ACC112 (cell line): ENCODE measurements at regions not wholly inside any gene's neighbourhood (a gene's known extent, or its start where the extent isn't known, plus 50 kb on each side); places are given as distances from the start of the nearest gene placed in this dataset.

Source experiments
- H2AFZ ChIP-seq: fragments of 200-600 bp; sonication (generic); one replicate; pipeline ENCODE4 v1.6.0; 2017; ENCODE audit warnings: antibody characterized with exemption, low read length; ENCODE audit not compliant: unreplicated experiment
- H3K27ac ChIP-seq: fragments of 200-600 bp; sonication (generic); 2 replicates; pipeline ENCODE4 v1.5.1; 2014; ENCODE audit warnings: low read depth, mild to moderate bottlenecking, antibody characterized with exemption, low read length, moderate library complexity
- H3K27me3 ChIP-seq: fragments of 200-600 bp; sonication (generic); 2 replicates; pipeline ENCODE4 v1.6.1; 2014; ENCODE audit warnings: mild to moderate bottlenecking, antibody characterized with exemption, low read length, moderate library complexity, mixed read lengths; ENCODE audit not compliant: insufficient read depth
- H3K36me3 ChIP-seq: fragments of 200-600 bp; sonication (generic); 2 replicates; pipeline ENCODE4 v1.6.1; 2016; ENCODE audit warnings: mild to moderate bottlenecking, antibody characterized with exemption, low read length, moderate library complexity, mixed read lengths; ENCODE audit not compliant: insufficient read depth
- H3K4me1 ChIP-seq: fragments of 200-600 bp; sonication (generic); one replicate; pipeline ENCODE4 v1.6.1; 2016; ENCODE audit warnings: low read length, mixed read lengths; ENCODE audit not compliant: insufficient read depth, unreplicated experiment, control insufficient read depth
- H3K4me3 ChIP-seq: fragments of 200-600 bp; sonication (generic); 2 replicates; pipeline ENCODE4 v1.5.1; 2014; ENCODE audit warnings: mild to moderate bottlenecking, low read depth, low read length
- H3K79me2 ChIP-seq: fragments of 200-600 bp; sonication (generic); one replicate; pipeline ENCODE4 v1.6.0; 2016; ENCODE audit warnings: low read length; ENCODE audit not compliant: control insufficient read depth, unreplicated experiment, insufficient read depth

DNA sequence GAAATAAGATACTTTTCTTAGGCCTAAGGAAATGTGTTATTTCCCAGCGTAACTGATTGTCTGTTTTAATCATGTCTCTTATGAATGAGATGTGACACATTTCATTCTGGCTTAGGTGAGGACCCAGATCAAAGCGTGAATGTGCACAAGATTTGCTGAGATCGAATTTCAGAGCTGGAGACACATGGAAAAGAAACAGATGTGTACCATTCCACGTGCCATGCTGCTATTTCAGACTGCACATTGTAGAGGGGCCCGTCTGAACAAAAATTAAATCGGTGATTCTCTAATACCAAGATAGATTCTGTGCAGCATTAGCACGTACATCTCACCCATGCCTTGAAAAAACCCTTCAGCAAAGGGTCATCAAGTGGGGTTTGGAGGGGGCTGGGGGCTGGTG is 290.4 kb downstream of the AACS start:
- no peaks in the 10 kb centered on the region for H3K4me1 ChIP-seq
- H3K27ac ChIP-seq: no peak overlapping the region
- H3K4me3 ChIP-seq: no peak overlapping the region
- H3K79me2 ChIP-seq: no peaks in the 10 kb centered on the region
- no peaks in the 10 kb centered on the region for H3K27me3 ChIP-seq
- no peaks in the 10 kb centered on the region for H3K36me3 ChIP-seq
- no peak overlapping the region for H2AFZ ChIP-seq

DNA sequence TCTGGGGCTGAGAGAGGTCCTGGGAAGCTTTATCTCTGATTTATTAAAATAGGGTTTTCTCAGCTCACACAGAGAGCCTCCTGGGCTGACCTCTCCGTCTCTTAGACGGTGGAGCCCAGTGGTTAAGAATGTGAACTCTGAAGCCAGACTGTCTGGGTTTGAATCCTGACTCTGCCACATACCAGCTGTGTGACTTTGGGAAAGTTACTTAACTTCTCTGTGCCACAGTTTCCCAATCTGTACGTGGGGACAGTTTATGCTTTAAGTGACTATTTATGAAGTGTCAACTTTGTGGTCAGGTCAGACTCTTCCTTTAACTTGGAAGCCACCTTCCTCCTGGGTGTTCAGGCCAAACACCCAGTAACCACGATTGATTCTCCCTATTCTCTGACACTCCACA is 290.9 kb downstream of the AACS start:
- Histone ChIP-seq H2AFZ (no peak overlapping the region), H3K4me3 (no peak overlapping the region), H3K27ac (no peak overlapping the region), H3K27me3 (no peaks in the 10 kb centered on the region), H3K4me1 (no peaks in the 10 kb centered on the region), H3K79me2 (no peaks in the 10 kb centered on the region), H3K36me3 (no peaks in the 10 kb centered on the region)

DNA sequence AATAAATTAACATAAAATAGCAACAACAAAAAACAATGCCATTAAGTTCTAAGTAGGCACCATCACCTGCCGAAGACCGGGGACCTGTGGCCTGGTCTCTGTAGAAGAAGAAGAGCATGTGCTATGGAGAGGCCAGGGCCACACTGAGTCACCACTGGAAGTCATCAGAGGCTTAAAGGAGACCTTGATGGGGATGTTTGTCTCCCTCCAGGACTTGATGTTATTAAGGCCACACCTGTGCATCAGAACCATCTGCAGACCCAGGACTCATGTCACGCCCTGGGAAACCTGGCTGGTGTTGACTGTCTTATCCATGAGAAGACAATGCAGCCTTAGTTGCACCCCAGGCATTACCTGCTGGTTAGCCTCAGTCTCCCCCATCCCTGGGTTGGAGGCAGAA is 292.3 kb downstream of the AACS start:
- no peaks in the 10 kb centered on the region for H3K36me3 ChIP-seq
- no peak overlapping the region for H3K4me3 ChIP-seq
- no peaks in the 10 kb centered on the region for H3K79me2 ChIP-seq
- H3K27me3 ChIP-seq: no peaks in the 10 kb centered on the region
- no peak overlapping the region for H3K27ac ChIP-seq
- H3K4me1 ChIP-seq: no peaks in the 10 kb centered on the region
- H2AFZ ChIP-seq: no peak overlapping the region

DNA sequence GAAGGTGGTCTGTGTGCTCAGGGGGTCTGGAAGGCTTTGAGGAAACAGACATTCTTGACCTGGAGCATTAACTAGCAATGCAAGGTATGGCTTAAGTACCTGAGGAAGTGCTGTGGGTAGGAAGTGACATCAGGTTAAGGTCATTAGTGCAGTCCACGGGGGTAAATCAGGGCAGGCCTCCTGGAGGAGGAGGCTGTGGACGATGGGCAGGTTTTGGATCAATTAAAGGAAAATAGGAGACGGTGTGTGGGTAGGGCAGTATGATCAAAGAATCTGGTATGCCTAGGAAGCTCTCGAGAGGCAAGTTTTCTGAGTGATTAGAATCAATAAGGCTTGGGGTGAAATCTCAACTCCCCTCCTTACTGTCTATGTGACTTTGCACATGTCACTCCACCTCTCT is 295.3 kb downstream of the AACS start:
- Histone ChIP-seq H3K36me3 (no peaks in the 10 kb centered on the region), H3K27ac (no peak overlapping the region), H3K79me2 (no peaks in the 10 kb centered on the region), H3K4me1 (no peaks in the 10 kb centered on the region), H3K4me3 (no peak overlapping the region), H2AFZ (no peak overlapping the region), H3K27me3 (no peaks in the 10 kb centered on the region)

DNA sequence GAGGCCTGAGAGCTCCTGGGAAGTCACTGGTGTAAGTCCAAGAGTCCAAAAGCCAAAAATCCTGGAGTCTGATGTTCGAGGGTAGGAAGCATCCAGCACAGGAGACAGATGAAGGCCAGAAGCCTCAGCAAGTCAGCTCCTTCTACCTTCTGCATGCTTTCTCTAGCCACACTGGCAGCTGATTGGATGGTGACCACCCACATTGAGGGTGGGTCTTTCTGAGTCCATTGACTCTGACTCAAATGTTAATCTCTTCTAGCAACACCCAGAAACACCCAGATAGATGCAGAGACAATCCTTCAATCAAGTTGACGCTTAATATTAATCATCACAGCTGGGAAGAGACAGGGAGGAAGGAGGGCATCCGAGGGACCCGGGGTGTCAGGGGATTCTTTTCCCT is 305.8 kb downstream of the AACS start:
- Histone ChIP-seq H3K4me1 (no peaks in the 10 kb centered on the region), H3K79me2 (no peaks in the 10 kb centered on the region), H2AFZ (no peak overlapping the region), H3K36me3 (no peaks in the 10 kb centered on the region), H3K4me3 (no peak overlapping the region), H3K27me3 (no peaks in the 10 kb centered on the region), H3K27ac (no peak overlapping the region)

DNA sequence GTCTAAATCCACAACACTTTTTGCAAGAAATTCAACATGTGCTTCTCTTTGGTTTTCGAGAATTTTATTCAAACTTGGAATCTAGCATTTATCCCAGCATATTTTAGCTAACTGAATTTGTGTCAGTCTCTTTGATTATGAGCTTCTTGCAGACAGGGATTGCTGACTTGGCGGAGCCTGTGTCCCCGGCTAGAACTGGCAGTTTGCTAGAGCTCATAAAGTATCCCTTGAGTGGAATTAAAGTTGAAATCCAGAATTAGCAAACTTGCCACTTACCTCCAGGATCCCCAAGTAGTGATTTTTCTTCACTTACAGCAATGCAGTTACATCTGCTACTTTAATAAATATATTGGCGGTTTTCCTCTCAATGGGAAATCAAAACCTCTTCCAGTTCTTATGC is 306.9 kb downstream of the AACS start:
- Histone ChIP-seq H3K36me3 (no peaks in the 10 kb centered on the region), H3K27me3 (no peaks in the 10 kb centered on the region), H3K4me1 (no peaks in the 10 kb centered on the region), H3K4me3 (no peak overlapping the region), H3K79me2 (no peaks in the 10 kb centered on the region), H2AFZ (no peak overlapping the region), H3K27ac (no peak overlapping the region)

DNA sequence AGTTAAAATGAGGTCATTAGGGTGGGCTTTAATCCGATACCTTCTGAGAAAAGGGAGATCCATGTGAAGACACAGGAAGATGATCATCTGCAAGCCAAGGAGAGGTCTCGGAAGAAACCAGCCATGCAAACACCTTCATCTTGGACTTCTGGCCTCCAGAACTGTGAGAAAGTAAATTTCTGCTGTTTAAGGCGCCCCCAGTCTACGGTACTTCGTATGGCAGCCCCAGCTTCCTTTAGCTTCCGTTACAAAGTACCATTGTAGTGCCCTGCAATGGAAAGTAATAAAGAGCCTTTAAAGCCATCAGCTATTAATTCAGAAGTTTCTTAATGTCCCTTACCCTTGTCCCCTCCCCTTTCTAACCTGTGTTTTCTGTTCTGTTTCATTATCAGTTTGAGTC is 308.1 kb downstream of the AACS start:
- Histone ChIP-seq H3K36me3 (no peaks in the 10 kb centered on the region), H3K4me3 (no peak overlapping the region), H3K27me3 (no peaks in the 10 kb centered on the region), H3K27ac (no peak overlapping the region), H3K79me2 (no peaks in the 10 kb centered on the region), H2AFZ (no peak overlapping the region), H3K4me1 (no peaks in the 10 kb centered on the region)

DNA sequence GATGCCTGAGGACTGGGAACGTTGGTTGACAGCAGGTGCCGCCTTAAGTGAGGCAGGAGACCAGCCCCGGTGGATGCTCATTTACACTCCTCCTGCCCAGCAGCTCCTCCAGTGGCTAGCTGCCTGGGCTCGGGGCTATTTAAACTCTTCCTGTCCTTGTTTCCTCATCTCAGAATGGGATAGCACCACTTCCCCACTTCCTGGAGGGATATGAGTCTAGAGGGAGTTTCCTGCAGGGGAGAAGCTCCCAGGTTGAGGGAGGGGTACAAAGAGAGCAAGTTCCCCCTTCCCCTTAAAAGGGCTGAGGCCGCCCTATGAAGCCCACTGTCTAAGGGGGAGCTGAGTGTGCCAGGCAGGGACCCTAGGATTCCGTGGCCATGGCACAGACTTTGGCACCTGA is 311.2 kb downstream of the AACS start:
- H3K4me3 ChIP-seq: no peak overlapping the region
- no peak overlapping the region for H3K27ac ChIP-seq
- no peaks in the 10 kb centered on the region for H3K27me3 ChIP-seq
- H3K36me3 ChIP-seq: no peaks in the 10 kb centered on the region
- H3K4me1 ChIP-seq: no peaks in the 10 kb centered on the region
- no peaks in the 10 kb centered on the region for H3K79me2 ChIP-seq
- no peak overlapping the region for H2AFZ ChIP-seq

DNA sequence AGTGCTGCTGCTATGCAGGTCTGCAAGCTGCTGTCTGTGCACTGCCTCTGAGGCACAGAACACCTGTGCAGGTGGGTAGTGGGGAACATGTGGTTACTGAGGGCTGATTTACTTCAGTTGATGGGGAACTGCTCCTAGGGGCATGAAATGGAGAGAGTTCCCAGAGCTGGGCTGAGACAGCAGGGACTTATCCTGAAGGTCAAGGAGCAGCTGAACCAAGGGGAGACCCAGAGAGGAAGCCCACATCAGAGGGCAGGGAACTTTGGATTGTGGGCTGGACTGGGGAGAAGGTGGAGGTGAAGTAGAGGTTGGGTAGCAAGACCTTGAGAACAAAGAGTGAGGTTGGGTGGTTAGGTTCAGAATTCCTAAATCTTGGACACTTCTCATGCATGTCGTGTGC is 311.9 kb downstream of the AACS start:
- no peak overlapping the region for H2AFZ ChIP-seq
- no peak overlapping the region for H3K27ac ChIP-seq
- H3K4me3 ChIP-seq: no peak overlapping the region
- H3K4me1 ChIP-seq: no peaks in the 10 kb centered on the region
- no peaks in the 10 kb centered on the region for H3K27me3 ChIP-seq
- no peaks in the 10 kb centered on the region for H3K79me2 ChIP-seq
- no peaks in the 10 kb centered on the region for H3K36me3 ChIP-seq

DNA sequence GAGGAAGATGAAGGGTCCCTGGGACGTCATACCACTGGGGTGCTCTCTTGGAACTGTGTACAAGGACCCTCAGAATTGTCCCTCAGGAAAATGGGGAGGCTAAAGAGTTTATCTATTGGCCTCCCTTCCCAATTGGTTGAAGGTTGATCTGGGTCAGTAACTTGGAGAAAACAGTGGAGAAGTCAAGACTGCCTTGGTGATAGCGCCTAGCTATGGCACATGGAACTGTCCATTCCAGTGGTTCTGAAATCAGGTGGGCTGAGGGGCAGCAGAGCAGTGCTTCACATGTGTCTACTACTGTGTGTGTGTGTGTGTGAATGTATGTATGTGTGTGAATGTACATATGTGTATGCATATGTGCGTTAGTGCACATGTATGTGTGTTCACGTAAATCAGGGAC is 316.1 kb downstream of the AACS start:
- Histone ChIP-seq H2AFZ (no peak overlapping the region), H3K27me3 (no peaks in the 10 kb centered on the region), H3K4me3 (no peak overlapping the region), H3K36me3 (no peaks in the 10 kb centered on the region), H3K4me1 (no peaks in the 10 kb centered on the region), H3K79me2 (no peaks in the 10 kb centered on the region), H3K27ac (no peak overlapping the region)

DNA sequence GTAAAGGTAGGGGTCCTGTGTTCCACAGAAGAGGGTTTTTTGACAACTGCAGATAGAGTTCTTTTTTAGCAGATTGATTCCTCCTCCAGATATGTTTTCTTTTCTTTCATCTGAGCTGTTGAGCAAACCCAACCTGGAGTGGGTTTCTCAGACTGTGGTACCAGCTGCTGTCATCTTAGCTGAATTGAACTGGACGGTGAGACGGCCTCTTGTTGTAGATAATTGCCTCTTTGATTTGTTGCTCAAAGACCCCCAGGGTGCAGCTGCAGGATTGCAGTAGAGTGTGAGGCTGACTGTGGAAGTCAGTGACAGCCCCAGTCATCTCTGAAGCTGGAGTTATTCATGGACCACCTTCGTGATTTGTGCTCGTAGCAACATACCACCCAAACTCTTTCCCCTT is 317.7 kb downstream of the AACS start:
- Histone ChIP-seq H3K27me3 (no peaks in the 10 kb centered on the region), H3K36me3 (no peaks in the 10 kb centered on the region), H3K79me2 (no peaks in the 10 kb centered on the region), H3K4me1 (no peaks in the 10 kb centered on the region), H3K27ac (no peak overlapping the region), H2AFZ (no peak overlapping the region), H3K4me3 (no peak overlapping the region)

DNA sequence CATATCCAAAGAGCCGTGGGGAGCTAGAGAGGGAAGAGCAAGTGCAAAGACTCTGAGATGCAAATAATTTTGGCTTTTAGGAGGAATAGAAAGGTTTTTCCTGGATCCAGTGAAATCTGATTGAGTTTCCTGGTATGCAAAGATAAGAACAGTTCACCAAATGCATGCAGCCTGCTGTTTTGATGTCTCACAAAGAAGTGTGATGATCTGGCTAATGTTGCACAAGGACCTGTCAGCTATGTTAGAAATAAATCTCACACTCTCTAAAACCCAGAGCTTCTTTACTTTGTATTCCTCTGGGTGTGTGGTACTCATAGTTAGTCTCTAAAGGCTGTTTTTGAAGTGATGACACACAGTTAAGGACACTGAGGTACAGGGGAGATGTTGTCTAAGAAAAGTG is 321.4 kb downstream of the AACS start:
- no peak overlapping the region for H2AFZ ChIP-seq
- H3K79me2 ChIP-seq: no peaks in the 10 kb centered on the region
- no peaks in the 10 kb centered on the region for H3K36me3 ChIP-seq
- H3K4me1 ChIP-seq: no peaks in the 10 kb centered on the region
- H3K4me3 ChIP-seq: no peak overlapping the region
- no peaks in the 10 kb centered on the region for H3K27me3 ChIP-seq
- no peak overlapping the region for H3K27ac ChIP-seq
